Osteocyte (in vitro differentiated cells): ENCODE measurements at regions not wholly inside any gene's neighbourhood (a gene's known extent, or its start where the extent isn't known, plus 50 kb on each side); places are given as distances from the start of the nearest gene placed in this dataset.
"Not testable (repeated sequence)": the region's sequence is repeated elsewhere in the genome, so short reads cannot be mapped to it uniquely, and the experiment has no call there.

ENCODE experiments used
- DNase-seq: peaks from one replicate; pipeline ENCODE4 v3.0.0; 2021; ENCODE audit warnings: mixed read lengths; ENCODE audit not compliant: unreplicated experiment; ENCODE audit errors: extremely low spot score
- H3K27ac Mint-ChIP-seq: one replicate; pipeline ENCODE4 v1.8.0; 2021; ENCODE audit warnings: mild to moderate bottlenecking, mixed read lengths; ENCODE audit not compliant: unreplicated experiment
- H3K27me3 Mint-ChIP-seq: one replicate; pipeline ENCODE4 v1.8.0; 2021; ENCODE audit warnings: mixed read lengths; ENCODE audit not compliant: unreplicated experiment
- H3K36me3 Mint-ChIP-seq: one replicate; pipeline ENCODE4 v1.8.0; 2021; ENCODE audit warnings: mixed read lengths; ENCODE audit not compliant: unreplicated experiment
- H3K4me1 Mint-ChIP-seq: one replicate; pipeline ENCODE4 v1.8.0; 2021; ENCODE audit warnings: mixed read lengths; ENCODE audit not compliant: unreplicated experiment
- H3K4me3 Mint-ChIP-seq: one replicate; pipeline ENCODE4 v1.8.0; 2021; ENCODE audit warnings: mild to moderate bottlenecking, moderate library complexity, mixed read lengths; ENCODE audit not compliant: unreplicated experiment
- H3K9me3 Mint-ChIP-seq: one replicate; pipeline ENCODE4 v1.8.0; 2021; ENCODE audit warnings: mixed read lengths; ENCODE audit not compliant: unreplicated experiment
- TF ChIP-seq, protein P1 (sequence below): fragments of 200-600 bp; sonication (generic); IDR thresholded peaks from 2 replicates; pipeline ENCODE4 v1.5.0; 2021; ENCODE audit warnings: antibody characterized with exemption, mild to moderate bottlenecking, moderate library complexity

DNA sequence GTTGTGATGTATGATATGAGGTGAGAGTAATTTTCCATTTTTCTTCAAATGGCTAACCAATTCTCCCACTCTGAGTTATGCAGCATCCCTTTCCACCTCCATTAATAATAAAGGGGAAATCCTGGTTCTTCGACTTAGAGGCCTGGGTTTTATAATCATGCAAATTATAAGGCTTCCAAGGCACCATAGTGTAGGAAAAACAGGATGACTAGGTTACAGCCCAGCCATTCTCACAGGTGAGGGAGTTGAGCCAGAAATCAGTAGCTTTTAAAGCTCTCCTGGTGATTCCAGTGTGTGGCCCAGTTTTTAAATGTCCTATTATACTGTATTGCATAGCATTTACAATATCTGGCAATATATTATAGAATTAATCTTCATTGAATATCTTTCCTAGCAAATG is 203.1 kb downstream of the ARHGEF9 start:
- Mint-ChIP-seq H3K27me3 (no peaks in the 10 kb centered on the region), H3K4me1 (no peaks in the 10 kb centered on the region), H3K27ac (no peak overlapping the region), H3K9me3 (peaks cover 1% of the 10 kb centered on the region), H3K36me3 (no peaks in the 10 kb centered on the region), H3K4me3 (no peak overlapping the region)
- DNase-seq: no peak
- TF ChIP-seq, protein P1, sequence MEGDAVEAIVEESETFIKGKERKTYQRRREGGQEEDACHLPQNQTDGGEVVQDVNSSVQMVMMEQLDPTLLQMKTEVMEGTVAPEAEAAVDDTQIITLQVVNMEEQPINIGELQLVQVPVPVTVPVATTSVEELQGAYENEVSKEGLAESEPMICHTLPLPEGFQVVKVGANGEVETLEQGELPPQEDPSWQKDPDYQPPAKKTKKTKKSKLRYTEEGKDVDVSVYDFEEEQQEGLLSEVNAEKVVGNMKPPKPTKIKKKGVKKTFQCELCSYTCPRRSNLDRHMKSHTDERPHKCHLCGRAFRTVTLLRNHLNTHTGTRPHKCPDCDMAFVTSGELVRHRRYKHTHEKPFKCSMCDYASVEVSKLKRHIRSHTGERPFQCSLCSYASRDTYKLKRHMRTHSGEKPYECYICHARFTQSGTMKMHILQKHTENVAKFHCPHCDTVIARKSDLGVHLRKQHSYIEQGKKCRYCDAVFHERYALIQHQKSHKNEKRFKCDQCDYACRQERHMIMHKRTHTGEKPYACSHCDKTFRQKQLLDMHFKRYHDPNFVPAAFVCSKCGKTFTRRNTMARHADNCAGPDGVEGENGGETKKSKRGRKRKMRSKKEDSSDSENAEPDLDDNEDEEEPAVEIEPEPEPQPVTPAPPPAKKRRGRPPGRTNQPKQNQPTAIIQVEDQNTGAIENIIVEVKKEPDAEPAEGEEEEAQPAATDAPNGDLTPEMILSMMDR: no peak

GRCh38 chrX:63581398-63581797 is 203.6 kb downstream of the ARHGEF9 start:
- no peaks in the 10 kb centered on the region for H3K4me1 Mint-ChIP-seq
- H3K27me3 Mint-ChIP-seq: no peaks in the 10 kb centered on the region
- no peak overlapping the region for H3K4me3 Mint-ChIP-seq
- no peaks in the 10 kb centered on the region for H3K36me3 Mint-ChIP-seq
- DNase-seq: no peak
- TF ChIP-seq, protein P1: no peak
- no peaks in the 10 kb centered on the region for H3K9me3 Mint-ChIP-seq
- H3K27ac Mint-ChIP-seq: no peak overlapping the region

DNA sequence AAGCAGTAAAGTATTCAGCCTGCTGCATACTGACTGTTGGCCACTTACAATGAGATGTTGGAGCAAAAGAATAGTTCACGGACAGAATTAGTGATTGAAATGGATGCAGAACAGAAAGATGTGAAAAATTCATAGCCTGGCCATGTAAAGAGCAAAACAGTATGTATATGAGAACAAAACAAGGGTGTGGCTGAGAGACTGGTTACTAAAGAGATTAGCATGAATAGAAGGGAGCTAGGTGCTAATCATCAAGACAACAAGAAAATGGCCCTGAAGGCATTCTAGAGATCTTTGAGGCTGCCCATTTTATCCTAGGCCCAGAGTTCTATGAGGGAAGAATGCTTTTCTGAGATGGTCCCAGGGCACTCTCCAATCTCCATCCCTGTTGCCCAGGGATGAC is 208.5 kb downstream of the ARHGEF9 start:
- no peak for DNase-seq
- Mint-ChIP-seq H3K27ac (no peak overlapping the region), H3K4me1 (no peaks in the 10 kb centered on the region), H3K4me3 (no peak overlapping the region), H3K36me3 (no peaks in the 10 kb centered on the region), H3K27me3 (peaks cover 2% of the 10 kb centered on the region), H3K9me3 (peaks cover 12% of the 10 kb centered on the region)
- TF ChIP-seq, protein P1: no peak

GRCh38 chrX:63575700-63576099 is 209.3 kb downstream of the ARHGEF9 start:
- peaks cover 12% of the 10 kb centered on the region for H3K9me3 Mint-ChIP-seq
- H3K27me3 Mint-ChIP-seq, H3K36me3 Mint-ChIP-seq, H3K27ac Mint-ChIP-seq, H3K4me1 Mint-ChIP-seq, H3K4me3 Mint-ChIP-seq, DNase-seq: not testable (repeated sequence)

DNA sequence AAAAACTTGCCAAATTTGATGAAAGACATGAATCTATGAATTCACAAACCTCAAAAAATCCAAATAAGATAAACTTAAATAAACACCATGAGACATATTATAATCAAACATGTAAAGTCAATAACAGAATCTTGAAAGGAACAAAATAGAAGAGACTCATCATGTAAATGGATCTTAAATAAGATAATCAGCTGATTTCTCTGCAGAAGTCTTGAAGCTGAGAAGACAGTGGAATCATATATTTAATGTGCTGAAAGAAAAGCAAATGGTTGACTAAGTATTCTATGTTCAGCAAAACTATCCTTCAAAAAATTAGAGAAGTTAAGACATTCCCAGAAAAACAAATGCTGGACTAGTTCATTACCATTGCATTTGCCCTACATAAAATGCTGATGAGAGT is 215.7 kb upstream of the SPIN4 start:
- peaks cover 28% of the 10 kb centered on the region for H3K9me3 Mint-ChIP-seq
- peaks cover 19% of the 10 kb centered on the region for H3K27me3 Mint-ChIP-seq

More for the DNA sequence above, 215.7 kb upstream of the SPIN4 start:
- H3K4me3 Mint-ChIP-seq: no peak overlapping the region
- peaks cover 2% of the 10 kb centered on the region for H3K36me3 Mint-ChIP-seq
- peaks cover 3% of the 10 kb centered on the region for H3K4me1 Mint-ChIP-seq
- TF ChIP-seq, protein P1: no peak
- H3K27ac Mint-ChIP-seq: no peak overlapping the region
- DNase-seq: no peak
